Testis (tissue), 2 donors: ENCODE measurements at regions not wholly inside any gene's neighbourhood (a gene's known extent, or its start where the extent isn't known, plus 50 kb on each side); places are given as distances from the start of the nearest gene placed in this dataset.

ENCODE experiments used
- CTCF ChIP-seq, 3 experiments: fragments of 450-650 bp in 2 of 3; fragments of 200-600 bp in 1 of 3; sonication (generic) in 1 of 3; IDR thresholded peaks; one replicate each; pipeline ENCODE4 v1.5.1; 2016 to 2019; ENCODE audit warnings: antibody characterized with exemption in 3 of 3, mild to moderate bottlenecking in 2 of 3, moderate library complexity in 1 of 3
- POLR2A ChIP-seq: fragments of 450-650 bp; IDR thresholded peaks from one replicate; pipeline ENCODE4 v1.6.1; 2017; ENCODE audit warnings: antibody characterized with exemption, mild to moderate bottlenecking, moderate library complexity

- no peak for TF ChIP-seq CTCF (IDR thresholded peaks at IDR 0.05)
- no peak for TF ChIP-seq POLR2A
These were observed 1090.9 kb upstream of the INTU start for GRCh38 chr4:126541820-126542219.
